IMR-90 (cell line): ENCODE measurements at regions not wholly inside any gene's neighbourhood (a gene's known extent, or its start where the extent isn't known, plus 50 kb on each side); places are given as distances from the start of the nearest gene placed in this dataset.

ENCODE experiments used
- ATAC-seq: fragments of 200-7000 bp; cut with Tn5 transposase; 2 replicates; pipeline ENCODE4 v1.9.1; 2020; ENCODE audit warnings: low read depth, mild to moderate bottlenecking, moderate library complexity
- BruUV-seq: library from RNA; stranded (reverse); fragments of 400-500 nt; replicated peaks from 2 replicates; lab custom pipeline; 2021; lab: Mats Ljungman, UMichigan
- CTCF ChIA-PET: fragments of 300-600 bp; formaldehyde crosslinking; extraction: SDS; loops from one replicate; lab custom pipeline; 2021; ENCODE audit warnings: antibody characterized with exemption; lab: Yijun Ruan, JAX
- POLR2A ChIA-PET: fragments of 300-600 bp; sonication (Branson Sonifier 250); formaldehyde crosslinking; loops from one replicate; lab custom pipeline; 2022; ENCODE audit warnings: antibody characterized with exemption; ENCODE audit not compliant: unreplicated experiment; lab: Charles Lee
- DNase-seq: peaks from one replicate; pipeline ENCODE4 v3.0.0; 2013
- H2AFZ ChIP-seq: replicated peaks from 2 replicates; pipeline ENCODE3; 2013; ENCODE audit warnings: low read length, mild to moderate bottlenecking; ENCODE audit not compliant: poor library complexity
- H2AK5ac ChIP-seq: 2 replicates; pipeline ENCODE4 v1.6.1; 2013; ENCODE audit warnings: low read depth, low read length, inconsistent platforms
- H2AK9ac ChIP-seq: replicated peaks from 2 replicates; pipeline ENCODE3; 2013; ENCODE audit warnings: mild to moderate bottlenecking, low read depth, low read length, moderate library complexity; ENCODE audit not compliant: poor library complexity
- H2BK120ac ChIP-seq: 2 replicates; pipeline ENCODE4 v1.6.1; 2013; ENCODE audit warnings: low read depth, low read length, inconsistent platforms
- H2BK15ac ChIP-seq: 3 replicates; pipeline ENCODE4 v1.6.1; 2013; ENCODE audit warnings: low read depth, low read length, inconsistent platforms
- H2BK20ac ChIP-seq: 2 replicates; pipeline ENCODE4 v1.6.1; 2013; ENCODE audit warnings: low read depth, mild to moderate bottlenecking, inconsistent platforms, low read length, moderate library complexity
- H2BK5ac ChIP-seq: 2 replicates; pipeline ENCODE4 v1.6.1; 2013; ENCODE audit warnings: mild to moderate bottlenecking, low read depth, low read length, inconsistent platforms; ENCODE audit not compliant: poor library complexity, severe bottlenecking
- H3K14ac ChIP-seq: replicated peaks from 2 replicates; pipeline ENCODE4 v1.6.1; 2013; ENCODE audit warnings: low read depth, low read length, inconsistent platforms
- H3K18ac ChIP-seq: 2 replicates; pipeline ENCODE4 v1.6.1; 2013; ENCODE audit warnings: low read depth, low read length, control low read depth
- H3K23ac ChIP-seq: 2 replicates; pipeline ENCODE4 v1.6.1; 2013; ENCODE audit warnings: low read depth, low read length, inconsistent platforms
- H3K27ac ChIP-seq: 2 replicates; pipeline ENCODE4 v1.5.1; 2013; ENCODE audit warnings: mild to moderate bottlenecking, control low read depth, low read length; ENCODE audit not compliant: insufficient read depth
- H3K27me3 ChIP-seq: 2 replicates; pipeline ENCODE4 v1.6.1; 2013; ENCODE audit warnings: low read length; ENCODE audit not compliant: control insufficient read depth, insufficient read depth
- H3K36me3 ChIP-seq: 2 replicates; pipeline ENCODE4 v1.6.1; 2013; ENCODE audit warnings: low read length, mixed read lengths; ENCODE audit not compliant: control insufficient read depth, insufficient read depth
- H3K4ac ChIP-seq: 2 replicates; pipeline ENCODE4 v1.6.1; 2013; ENCODE audit warnings: low read depth, low read length, inconsistent platforms
- H3K4me1 ChIP-seq: 2 replicates; pipeline ENCODE4 v1.6.1; 2013; ENCODE audit warnings: low read length, mixed read lengths; ENCODE audit not compliant: control insufficient read depth, insufficient read depth
- H3K4me2 ChIP-seq: 2 replicates; pipeline ENCODE4 v1.6.1; 2013; ENCODE audit warnings: low read depth, mild to moderate bottlenecking, control low read depth, low read length, moderate library complexity
- H3K4me3 ChIP-seq: 2 replicates; pipeline ENCODE4 v1.5.1; 2013; ENCODE audit warnings: low read depth, mild to moderate bottlenecking, control low read depth, low read length, moderate library complexity; ENCODE audit not compliant: insufficient read depth
- H3K56ac ChIP-seq: 2 replicates; pipeline ENCODE4 v1.6.1; 2013; ENCODE audit warnings: low read length, inconsistent platforms; ENCODE audit not compliant: insufficient read depth; ENCODE audit errors: extremely low read depth
- H3K79me1 ChIP-seq, 2 experiments: 2 replicates each; pipeline ENCODE4 v1.6.1; 2013; ENCODE audit warnings: low read length in 2 of 2, inconsistent platforms in 1 of 2, low read depth in 1 of 2
- H3K9ac ChIP-seq: 2 replicates; pipeline ENCODE4 v1.6.1; 2013; ENCODE audit warnings: low read depth, low read length, control low read depth
- H3K9me1 ChIP-seq: 2 replicates; pipeline ENCODE4 v1.6.1; 2013; ENCODE audit warnings: low read length, inconsistent platforms; ENCODE audit not compliant: insufficient read depth
- H3K9me3 ChIP-seq: 2 replicates; pipeline ENCODE4 v1.6.1; 2013; ENCODE audit warnings: low read length; ENCODE audit not compliant: control insufficient read depth, insufficient read depth
- H4K20me1 ChIP-seq: 2 replicates; pipeline ENCODE4 v1.6.1; 2013; ENCODE audit warnings: low read length, inconsistent platforms; ENCODE audit not compliant: insufficient read depth
- H4K5ac ChIP-seq: 2 replicates; pipeline ENCODE4 v1.6.1; 2013; ENCODE audit warnings: mild to moderate bottlenecking, low read depth, low read length, control low read depth
- H4K8ac ChIP-seq, 2 experiments: 2 replicates each; pipeline ENCODE4 v1.6.1; 2013; ENCODE audit warnings: low read depth in 2 of 2, low read length in 2 of 2, control low read depth in 1 of 2, inconsistent platforms in 1 of 2
- H4K91ac ChIP-seq: 2 replicates; pipeline ENCODE4 v1.6.1; 2013; ENCODE audit warnings: low read depth, low read length, inconsistent platforms; ENCODE audit not compliant: insufficient read depth
- FOS ChIP-seq: fragments of 150-350 bp; IDR thresholded peaks from 2 replicates; pipeline ENCODE4 v1.6.1; 2016; ENCODE audit warnings: low read depth, low read length
- WGBS, 2 experiments: methylation state at CpG; one replicate each; pipeline versions ENCODE4 v1.1.5 to v1.1.7; 2013; ENCODE audit warnings: missing lambda C conversion rate in 2 of 2; ENCODE audit not compliant: insufficient read length in 1 of 2; ENCODE audit errors: extremely low coverage in 2 of 2; 5-methylcytosine and 5-hydroxymethylcytosine counted together
- dilution Hi-C: fragments of 300-500 bp; cut with HindIII; formaldehyde crosslinking; loops from one replicate; pipeline ENCODE4 v1.14.3; 2018; ENCODE audit warnings: low sequenced_read_pairs; ENCODE audit not compliant: unreplicated experiment
- in situ Hi-C: fragments of 300-500 bp; cut with MboI; formaldehyde crosslinking; loops from 3 replicates; pipeline ENCODE4 v1.14.3; 2019; ENCODE audit warnings: low sequenced_read_pairs, inconsistent platforms, mixed read lengths
- intact Hi-C: fragments of 100-400 bp; cut with micrococcal nuclease; formaldehyde crosslinking; loops from 2 replicates; pipeline ENCODE4 v1.10.0; 2022

DNA sequence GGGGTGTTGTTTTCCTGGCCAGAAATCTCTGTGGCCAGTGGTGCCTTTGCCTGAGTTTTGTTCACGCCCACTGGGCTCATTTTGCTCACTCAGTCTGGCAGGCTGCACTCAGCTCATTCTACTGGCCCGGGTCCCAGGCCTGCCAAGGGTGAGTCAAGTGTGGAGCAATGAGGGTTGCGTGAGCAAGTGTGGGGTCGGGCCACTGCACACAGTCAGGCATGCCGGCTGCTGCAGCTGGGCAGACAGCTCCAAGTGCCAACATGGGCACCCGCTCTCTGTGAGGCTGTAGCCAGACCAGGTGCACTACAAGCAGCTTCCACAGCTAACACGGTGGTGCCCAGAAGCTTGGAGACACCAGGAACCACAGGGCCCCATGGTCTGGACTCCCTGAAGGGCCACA lies 801.1 kb upstream of the RAB6C start:
- Histone ChIP-seq H2BK15ac (no peak overlapping the region), H3K4me1 (no peaks in the 10 kb centered on the region), H3K9me3 (peaks cover 6% of the 10 kb centered on the region; the same call in 1 of the 2 replicates), H2AK5ac (no peak overlapping the region), H3K9ac (no peak overlapping the region), H3K27me3 (no peaks in the 10 kb centered on the region), H3K36me3 (no peaks in the 10 kb centered on the region), H3K79me1 (no peaks in the 10 kb centered on the region), H4K8ac (no peak overlapping the region), H3K4ac (no peak overlapping the region), H3K9me1 (no peaks in the 10 kb centered on the region), H3K27ac (no peak overlapping the region), H4K5ac (no peak overlapping the region), H2BK5ac (no peak overlapping the region), H2AK9ac (no peak overlapping the region), H2BK120ac (no peak overlapping the region), H3K18ac (no peak overlapping the region), H2AFZ (no peak overlapping the region), H4K91ac (no peak overlapping the region), H3K14ac (no peak overlapping the region), H4K20me1 (no peaks in the 10 kb centered on the region), H3K4me2 (no peak overlapping the region), H3K4me3 (no peak overlapping the region), H3K56ac (no peak overlapping the region), H3K23ac (no peak overlapping the region), H2BK20ac (no peak overlapping the region)
- in situ Hi-C loops (no loop called here), intact Hi-C loops (no loop called here), dilution Hi-C loops (no loop called here)
- ChIA-PET POLR2A (no interaction called here), CTCF (no interaction called here)
- BruUV-seq: no TSS peak
- ATAC-seq (no peak), DNase-seq (no peak)
- no CpG with 5 or more reads among the region's 7 CpGs for WGBS, 2 experiments
- TF ChIP-seq FOS: no peak
